Ishikawa (cell line): ENCODE measurements at regions not wholly inside any gene's neighbourhood (a gene's known extent, or its start where the extent isn't known, plus 50 kb on each side); places are given as distances from the start of the nearest gene placed in this dataset.

ENCODE experiments used
- CEBPB ChIP-seq: IDR thresholded peaks from 2 replicates; pipeline ENCODE4 v1.6.1; 2012
- CREB1 ChIP-seq: IDR thresholded peaks from 2 replicates; pipeline ENCODE4 v1.6.1; 2012; ENCODE audit warnings: low read depth
- EGR1 ChIP-seq: IDR thresholded peaks from 2 replicates; pipeline ENCODE4 v1.6.1; 2012
- EP300 ChIP-seq: IDR thresholded peaks from 2 replicates; pipeline ENCODE4 v1.6.1; 2012; ENCODE audit warnings: borderline replicate concordance
- NFIC ChIP-seq: IDR thresholded peaks from 2 replicates; pipeline ENCODE4 v1.6.1; 2012
- TAF1 ChIP-seq: IDR thresholded peaks from 2 replicates; pipeline ENCODE4 v1.6.1; 2012; ENCODE audit warnings: low read depth, mild to moderate bottlenecking
- TCF12 ChIP-seq: IDR thresholded peaks from 2 replicates; pipeline ENCODE4 v1.6.1; 2012; ENCODE audit warnings: low read depth
- TEAD4 ChIP-seq: IDR thresholded peaks from 2 replicates; pipeline ENCODE4 v1.6.1; 2012
- USF1 ChIP-seq: IDR thresholded peaks from 2 replicates; pipeline ENCODE4 v1.6.1; 2012
- YY1 ChIP-seq: IDR thresholded peaks from 2 replicates; pipeline ENCODE4 v1.6.1; 2012; ENCODE audit warnings: low read depth
- TF ChIP-seq, protein P1 (sequence below): IDR thresholded peaks from 2 replicates; pipeline ENCODE4 v1.6.1; 2012; ENCODE audit warnings: low read depth, mild to moderate bottlenecking
- TF ChIP-seq, protein P2 (sequence below): IDR thresholded peaks from 2 replicates; pipeline ENCODE4 v1.6.1; 2012

- TF ChIP-seq, protein P1, sequence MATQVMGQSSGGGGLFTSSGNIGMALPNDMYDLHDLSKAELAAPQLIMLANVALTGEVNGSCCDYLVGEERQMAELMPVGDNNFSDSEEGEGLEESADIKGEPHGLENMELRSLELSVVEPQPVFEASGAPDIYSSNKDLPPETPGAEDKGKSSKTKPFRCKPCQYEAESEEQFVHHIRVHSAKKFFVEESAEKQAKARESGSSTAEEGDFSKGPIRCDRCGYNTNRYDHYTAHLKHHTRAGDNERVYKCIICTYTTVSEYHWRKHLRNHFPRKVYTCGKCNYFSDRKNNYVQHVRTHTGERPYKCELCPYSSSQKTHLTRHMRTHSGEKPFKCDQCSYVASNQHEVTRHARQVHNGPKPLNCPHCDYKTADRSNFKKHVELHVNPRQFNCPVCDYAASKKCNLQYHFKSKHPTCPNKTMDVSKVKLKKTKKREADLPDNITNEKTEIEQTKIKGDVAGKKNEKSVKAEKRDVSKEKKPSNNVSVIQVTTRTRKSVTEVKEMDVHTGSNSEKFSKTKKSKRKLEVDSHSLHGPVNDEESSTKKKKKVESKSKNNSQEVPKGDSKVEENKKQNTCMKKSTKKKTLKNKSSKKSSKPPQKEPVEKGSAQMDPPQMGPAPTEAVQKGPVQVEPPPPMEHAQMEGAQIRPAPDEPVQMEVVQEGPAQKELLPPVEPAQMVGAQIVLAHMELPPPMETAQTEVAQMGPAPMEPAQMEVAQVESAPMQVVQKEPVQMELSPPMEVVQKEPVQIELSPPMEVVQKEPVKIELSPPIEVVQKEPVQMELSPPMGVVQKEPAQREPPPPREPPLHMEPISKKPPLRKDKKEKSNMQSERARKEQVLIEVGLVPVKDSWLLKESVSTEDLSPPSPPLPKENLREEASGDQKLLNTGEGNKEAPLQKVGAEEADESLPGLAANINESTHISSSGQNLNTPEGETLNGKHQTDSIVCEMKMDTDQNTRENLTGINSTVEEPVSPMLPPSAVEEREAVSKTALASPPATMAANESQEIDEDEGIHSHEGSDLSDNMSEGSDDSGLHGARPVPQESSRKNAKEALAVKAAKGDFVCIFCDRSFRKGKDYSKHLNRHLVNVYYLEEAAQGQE: no peak
- TF ChIP-seq EGR1 (no peak), USF1 (no peak), TEAD4 (no peak), EP300 (no peak), CREB1 (no peak), TCF12 (no peak), TAF1 (no peak), NFIC (no peak), CEBPB (no peak), YY1 (no peak)
- TF ChIP-seq, protein P2, sequence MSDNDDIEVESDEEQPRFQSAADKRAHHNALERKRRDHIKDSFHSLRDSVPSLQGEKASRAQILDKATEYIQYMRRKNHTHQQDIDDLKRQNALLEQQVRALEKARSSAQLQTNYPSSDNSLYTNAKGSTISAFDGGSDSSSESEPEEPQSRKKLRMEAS: no peak
These were observed 91.1 kb upstream of the CACNA2D1 start for GRCh38 chr7:82534684-82535083.
